ENCODE measurements at regions not wholly inside any gene's neighbourhood (a gene's known extent, or its start where the extent isn't known, plus 50 kb on each side); places are given as distances from the start of the nearest gene placed in this dataset.

DNA sequence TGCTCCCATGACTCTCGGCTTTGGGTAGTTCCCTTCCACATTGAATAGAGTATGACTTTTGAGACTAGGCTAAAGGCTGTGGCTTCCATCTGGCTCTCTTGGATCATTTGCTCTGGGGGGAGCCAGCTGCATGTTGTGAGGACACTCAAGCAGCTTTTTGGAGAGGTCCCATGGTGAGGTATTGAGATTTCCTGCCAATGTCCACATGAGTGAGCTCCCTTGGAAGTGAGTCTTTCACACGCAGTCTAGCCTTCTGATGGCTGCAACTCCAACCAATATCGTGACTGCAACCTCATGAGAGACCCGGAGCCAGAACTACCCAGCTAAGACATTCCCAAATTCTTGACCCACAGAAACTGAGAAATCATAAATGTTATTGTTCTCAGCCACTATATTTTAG, 127.7 kb upstream of the KAZN start:
- FAIRE-seq: no peak
- Histone ChIP-seq H3K9ac (ENCODE audit: control insufficient read depth, extremely low read depth, insufficient read depth, low read length) (no peak overlapping the region), H3K27ac (ENCODE audit: control insufficient read depth, insufficient read depth, low read length) (no peak overlapping the region), H3K27me3 (ENCODE audit: control insufficient read depth, extremely low read depth, insufficient read depth, low read length) (no peaks in the 10 kb centered on the region), H3K36me3 (ENCODE audit: control insufficient read depth in 2 of 2, extremely low read depth in 1 of 2, insufficient read depth in 2 of 2, low read length in 2 of 2) (no peaks in the 10 kb centered on the region), H4K20me1 (ENCODE audit: control insufficient read depth, extremely low read depth, insufficient read depth, low read length) (no peaks in the 10 kb centered on the region), H3K9me3 (ENCODE audit: control insufficient read depth, low read depth, low read length) (no peaks in the 10 kb centered on the region), H3K4me3 (ENCODE audit: control insufficient read depth in 2 of 3, extremely low read depth in 1 of 3, insufficient read depth in 2 of 3, low read depth in 1 of 3, low read length in 3 of 3) (no peak overlapping the region), H3K4me2 (ENCODE audit: control insufficient read depth, extremely low read depth, insufficient read depth, low read depth, low read length) (no peak overlapping the region), H3K9me1 (ENCODE audit: control insufficient read depth, extremely low read depth, insufficient read depth, low read length) (no peaks in the 10 kb centered on the region), H2AFZ (ENCODE audit: control insufficient read depth, low read length) (no peak overlapping the region), H3K4me1 (ENCODE audit: control insufficient read depth, extremely low read depth, insufficient read depth, low read length) (no peaks in the 10 kb centered on the region), H3K79me2 (ENCODE audit: control insufficient read depth, insufficient read depth, low read length) (no peaks in the 10 kb centered on the region)
- no peak for DNase-seq (ENCODE audit: low read depth, low spot score)
- dilution Hi-C loops (cut with MboI; ENCODE audit: extremely low pct_ligation_motif_present, low sequenced_read_pairs): no loop called here
- no peak for TF ChIP-seq EZH2 (IDR thresholded peaks at IDR 0.05; ENCODE audit: low read length)
- TF ChIP-seq, protein P1, sequence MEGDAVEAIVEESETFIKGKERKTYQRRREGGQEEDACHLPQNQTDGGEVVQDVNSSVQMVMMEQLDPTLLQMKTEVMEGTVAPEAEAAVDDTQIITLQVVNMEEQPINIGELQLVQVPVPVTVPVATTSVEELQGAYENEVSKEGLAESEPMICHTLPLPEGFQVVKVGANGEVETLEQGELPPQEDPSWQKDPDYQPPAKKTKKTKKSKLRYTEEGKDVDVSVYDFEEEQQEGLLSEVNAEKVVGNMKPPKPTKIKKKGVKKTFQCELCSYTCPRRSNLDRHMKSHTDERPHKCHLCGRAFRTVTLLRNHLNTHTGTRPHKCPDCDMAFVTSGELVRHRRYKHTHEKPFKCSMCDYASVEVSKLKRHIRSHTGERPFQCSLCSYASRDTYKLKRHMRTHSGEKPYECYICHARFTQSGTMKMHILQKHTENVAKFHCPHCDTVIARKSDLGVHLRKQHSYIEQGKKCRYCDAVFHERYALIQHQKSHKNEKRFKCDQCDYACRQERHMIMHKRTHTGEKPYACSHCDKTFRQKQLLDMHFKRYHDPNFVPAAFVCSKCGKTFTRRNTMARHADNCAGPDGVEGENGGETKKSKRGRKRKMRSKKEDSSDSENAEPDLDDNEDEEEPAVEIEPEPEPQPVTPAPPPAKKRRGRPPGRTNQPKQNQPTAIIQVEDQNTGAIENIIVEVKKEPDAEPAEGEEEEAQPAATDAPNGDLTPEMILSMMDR (optimal IDR thresholded peaks at IDR 0.05 in 1 of 3, IDR thresholded peaks at IDR 0.05 in 1 of 3, conservative IDR thresholded peaks at IDR 0.05 in 1 of 3; ENCODE audit: extremely low read depth in 1 of 3, insufficient read depth in 2 of 3, low read length in 3 of 3): no peak

DNA sequence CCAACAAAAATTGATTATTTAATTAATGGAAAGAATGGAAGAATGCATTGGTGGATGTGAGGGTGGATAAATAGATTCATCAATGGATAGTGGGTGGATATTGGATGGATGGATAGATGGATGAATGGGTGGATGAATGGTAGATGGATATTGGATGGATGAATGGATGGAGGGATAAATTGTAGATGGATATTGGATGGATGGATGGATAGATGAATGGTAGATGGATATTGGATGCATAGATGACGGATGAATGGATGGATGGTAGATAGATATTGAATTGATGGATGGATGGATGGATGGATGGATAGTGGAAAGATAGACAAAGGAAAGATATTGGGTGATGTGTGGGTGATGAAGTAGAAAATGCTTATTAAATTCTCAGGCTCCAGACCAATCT, 123.6 kb upstream of the KAZN start:
- H3K4me2 ChIP-seq (ENCODE audit: control insufficient read depth, extremely low read depth, insufficient read depth, low read depth, low read length): no peak overlapping the region
- no peak overlapping the region for H2AFZ ChIP-seq (ENCODE audit: control insufficient read depth, low read length)
- H3K27me3 ChIP-seq (ENCODE audit: control insufficient read depth, extremely low read depth, insufficient read depth, low read length): no peaks in the 10 kb centered on the region
- no peak overlapping the region for H3K9ac ChIP-seq (ENCODE audit: control insufficient read depth, extremely low read depth, insufficient read depth, low read length)
- H4K20me1 ChIP-seq (ENCODE audit: control insufficient read depth, extremely low read depth, insufficient read depth, low read length): no peaks in the 10 kb centered on the region
- H3K4me1 ChIP-seq (ENCODE audit: control insufficient read depth, extremely low read depth, insufficient read depth, low read length): peaks cover 9% of the 10 kb centered on the region
- DNase-seq (ENCODE audit: low read depth, low spot score) (no peak), FAIRE-seq (no peak)
- dilution Hi-C loops (cut with MboI; ENCODE audit: extremely low pct_ligation_motif_present, low sequenced_read_pairs): no loop called here
- H3K36me3 ChIP-seq (ENCODE audit: control insufficient read depth in 2 of 2, extremely low read depth in 1 of 2, insufficient read depth in 2 of 2, low read length in 2 of 2): no peaks in the 10 kb centered on the region
- H3K79me2 ChIP-seq (ENCODE audit: control insufficient read depth, insufficient read depth, low read length): no peaks in the 10 kb centered on the region
- H3K27ac ChIP-seq (ENCODE audit: control insufficient read depth, insufficient read depth, low read length): no peak overlapping the region
- H3K4me3 ChIP-seq (ENCODE audit: control insufficient read depth in 2 of 3, extremely low read depth in 1 of 3, insufficient read depth in 2 of 3, low read depth in 1 of 3, low read length in 3 of 3): no peak overlapping the region
- no peak for TF ChIP-seq EZH2 (IDR thresholded peaks at IDR 0.05; ENCODE audit: low read length)
- TF ChIP-seq, protein P1 (optimal IDR thresholded peaks at IDR 0.05 in 1 of 3, IDR thresholded peaks at IDR 0.05 in 1 of 3, conservative IDR thresholded peaks at IDR 0.05 in 1 of 3; ENCODE audit: extremely low read depth in 1 of 3, insufficient read depth in 2 of 3, low read length in 3 of 3): no peak
- no peaks in the 10 kb centered on the region for H3K9me1 ChIP-seq (ENCODE audit: control insufficient read depth, extremely low read depth, insufficient read depth, low read length)
- no peaks in the 10 kb centered on the region for H3K9me3 ChIP-seq (ENCODE audit: control insufficient read depth, low read depth, low read length)
